ENCODE measurements at regions not wholly inside any gene's neighbourhood (a gene's known extent, or its start where the extent isn't known, plus 50 kb on each side); places are given as distances from the start of the nearest gene placed in this dataset.

DNA sequence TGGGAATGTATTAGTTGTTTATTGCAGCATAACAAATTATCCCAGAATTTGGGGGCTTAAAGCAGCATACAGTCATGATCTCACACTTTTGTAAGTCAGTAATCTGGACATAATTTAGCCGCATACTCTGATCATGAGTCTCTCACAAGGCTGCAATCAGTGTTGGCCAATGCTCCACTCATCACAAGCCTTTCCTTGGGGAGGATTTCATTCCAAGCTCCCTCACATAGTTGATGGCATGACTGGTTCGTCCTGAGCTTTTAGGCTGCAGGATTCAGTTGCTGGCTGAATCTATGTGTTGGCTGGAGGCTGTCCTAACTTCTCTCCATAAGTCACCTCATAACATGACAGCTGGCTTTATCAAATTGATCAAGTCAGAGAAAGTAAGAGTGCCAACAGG, 1568.6 kb upstream of the PCDH7 start:
- DNase-seq (ENCODE audit: extremely low spot score), result no peak
- TF ChIP-seq, protein P1, sequence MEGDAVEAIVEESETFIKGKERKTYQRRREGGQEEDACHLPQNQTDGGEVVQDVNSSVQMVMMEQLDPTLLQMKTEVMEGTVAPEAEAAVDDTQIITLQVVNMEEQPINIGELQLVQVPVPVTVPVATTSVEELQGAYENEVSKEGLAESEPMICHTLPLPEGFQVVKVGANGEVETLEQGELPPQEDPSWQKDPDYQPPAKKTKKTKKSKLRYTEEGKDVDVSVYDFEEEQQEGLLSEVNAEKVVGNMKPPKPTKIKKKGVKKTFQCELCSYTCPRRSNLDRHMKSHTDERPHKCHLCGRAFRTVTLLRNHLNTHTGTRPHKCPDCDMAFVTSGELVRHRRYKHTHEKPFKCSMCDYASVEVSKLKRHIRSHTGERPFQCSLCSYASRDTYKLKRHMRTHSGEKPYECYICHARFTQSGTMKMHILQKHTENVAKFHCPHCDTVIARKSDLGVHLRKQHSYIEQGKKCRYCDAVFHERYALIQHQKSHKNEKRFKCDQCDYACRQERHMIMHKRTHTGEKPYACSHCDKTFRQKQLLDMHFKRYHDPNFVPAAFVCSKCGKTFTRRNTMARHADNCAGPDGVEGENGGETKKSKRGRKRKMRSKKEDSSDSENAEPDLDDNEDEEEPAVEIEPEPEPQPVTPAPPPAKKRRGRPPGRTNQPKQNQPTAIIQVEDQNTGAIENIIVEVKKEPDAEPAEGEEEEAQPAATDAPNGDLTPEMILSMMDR (IDR thresholded peaks at IDR 0.05; ENCODE audit: control extremely low read depth, extremely low read depth, low read depth, missing control alignments), result no peak
- CTCF ChIA-PET, result no interaction called here
- POLR2A ChIA-PET, result no interaction called here

DNA sequence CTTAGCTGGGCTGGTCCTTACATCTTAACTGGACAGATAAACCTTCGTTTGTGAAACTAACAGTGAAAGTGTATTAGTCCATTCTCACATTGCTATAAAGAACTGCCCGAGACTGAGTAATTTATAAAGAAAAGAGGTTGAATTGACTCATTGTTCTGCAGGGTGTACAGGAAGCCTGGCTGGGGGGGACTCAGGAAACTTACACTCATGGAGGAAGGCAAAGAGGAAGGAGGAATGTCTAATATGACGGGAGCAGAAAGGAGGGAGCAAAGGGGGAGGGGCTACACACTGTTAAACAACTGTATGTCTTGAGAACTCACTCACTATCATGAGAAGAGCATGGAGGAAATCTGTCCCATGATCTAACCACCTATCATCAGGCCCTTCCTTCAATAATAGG, 1566.5 kb upstream of the PCDH7 start:
- TF ChIP-seq, protein P1 (IDR thresholded peaks at IDR 0.05; ENCODE audit: control extremely low read depth, extremely low read depth, low read depth, missing control alignments), result no peak
- DNase-seq (ENCODE audit: extremely low spot score), result no peak
- ChIA-PET CTCF (interaction anchor here (1.7 kb wide), 1 partner anchor 13 kb away, joined by 3 read pairs; no protein-coding TSS in a partner anchor), POLR2A (no interaction called here)

DNA sequence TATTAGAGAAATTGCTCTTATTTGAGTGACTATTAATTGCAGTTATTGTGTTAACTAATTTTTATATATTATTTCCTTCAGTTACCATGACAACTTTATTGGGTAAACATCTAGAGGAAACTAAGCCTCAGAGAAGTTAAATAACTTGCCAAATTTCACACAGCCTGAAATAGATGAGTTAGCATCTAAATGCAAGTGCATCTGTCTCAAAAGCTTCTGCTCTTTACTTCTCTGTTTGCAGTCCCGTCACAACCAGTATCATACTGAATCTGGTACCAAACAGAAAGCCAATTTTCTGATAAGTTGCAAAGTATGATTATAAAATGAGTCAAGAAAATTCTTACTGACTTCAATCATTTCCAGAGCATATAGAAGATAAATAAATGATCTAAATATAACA, 1544.9 kb upstream of the PCDH7 start:
- POLR2A ChIA-PET, result no interaction called here
- DNase-seq (ENCODE audit: extremely low spot score), result no peak
- CTCF ChIA-PET, result no interaction called here
- TF ChIP-seq, protein P1 (IDR thresholded peaks at IDR 0.05; ENCODE audit: control extremely low read depth, extremely low read depth, low read depth, missing control alignments), result no peak

DNA sequence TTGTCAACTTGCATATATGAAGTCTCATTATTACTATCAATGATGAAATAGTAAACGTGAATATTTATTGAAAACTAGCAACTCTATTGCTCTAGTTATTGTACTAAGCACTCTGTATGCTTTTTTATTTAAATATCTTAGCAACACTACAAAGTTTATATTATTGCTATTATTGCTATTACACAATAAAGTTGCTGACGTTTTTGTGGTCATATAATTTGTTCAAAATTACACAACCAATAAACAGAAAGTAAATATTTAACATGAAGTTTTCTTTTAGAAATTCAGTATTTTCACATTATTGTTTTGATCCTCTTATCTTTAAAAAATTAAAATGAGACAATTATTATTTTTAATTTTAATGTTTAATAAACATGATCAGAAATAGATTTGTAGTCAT, 1521.1 kb upstream of the PCDH7 start:
- CTCF ChIA-PET, result no interaction called here

DNA sequence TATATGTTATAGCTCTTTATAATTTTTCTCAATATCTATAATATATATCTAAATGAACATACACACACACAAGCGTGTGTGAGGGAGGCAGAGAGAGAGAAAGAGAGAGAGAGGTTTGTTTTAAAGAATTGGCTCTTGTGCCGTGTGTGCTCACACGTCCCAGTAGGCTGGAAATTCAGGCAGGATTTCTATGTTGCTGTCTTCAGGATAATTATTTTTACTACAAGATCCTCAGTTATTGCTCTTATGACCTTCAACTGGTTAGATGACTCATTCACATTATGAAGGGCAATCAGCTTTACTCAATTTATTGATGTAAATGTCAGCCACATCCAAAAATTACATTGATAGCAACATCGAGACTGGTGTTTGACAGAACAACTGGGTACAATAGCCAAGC, 1520.7 kb upstream of the PCDH7 start:
- TF ChIP-seq, protein P1 (IDR thresholded peaks at IDR 0.05; ENCODE audit: control extremely low read depth, extremely low read depth, low read depth, missing control alignments), result no peak
- no peak for DNase-seq (ENCODE audit: extremely low spot score)
- ChIA-PET POLR2A (no interaction called here), CTCF (no interaction called here)

More for the DNA sequence above, 1521.1 kb upstream of the PCDH7 start:
- TF ChIP-seq, protein P1 (IDR thresholded peaks at IDR 0.05; ENCODE audit: control extremely low read depth, extremely low read depth, low read depth, missing control alignments), result no peak
- no peak for DNase-seq (ENCODE audit: extremely low spot score)
- POLR2A ChIA-PET, result no interaction called here

DNA sequence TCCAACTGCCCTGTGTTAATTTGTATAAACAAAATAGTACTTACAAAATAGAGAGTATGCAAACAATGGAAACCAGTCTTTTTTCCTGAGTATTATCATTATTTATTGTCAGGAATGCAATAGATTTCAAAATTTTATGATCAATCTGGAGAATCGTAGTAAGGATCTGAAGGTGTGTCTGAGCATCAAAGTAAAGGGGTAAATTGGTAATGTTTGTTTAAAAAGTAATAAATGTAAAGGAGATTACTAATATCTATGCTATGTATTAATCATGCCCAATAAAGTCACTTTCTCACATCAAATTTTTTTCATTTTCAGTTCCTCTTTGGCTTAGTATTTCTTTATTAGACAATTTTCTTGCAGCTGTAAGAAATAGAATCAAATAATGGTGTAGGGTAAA, 1507.1 kb upstream of the PCDH7 start:
- CTCF ChIA-PET, result no interaction called here
- TF ChIP-seq, protein P1 (IDR thresholded peaks at IDR 0.05; ENCODE audit: control extremely low read depth, extremely low read depth, low read depth, missing control alignments), result no peak
- POLR2A ChIA-PET, result no interaction called here
- DNase-seq (ENCODE audit: extremely low spot score), result no peak

DNA sequence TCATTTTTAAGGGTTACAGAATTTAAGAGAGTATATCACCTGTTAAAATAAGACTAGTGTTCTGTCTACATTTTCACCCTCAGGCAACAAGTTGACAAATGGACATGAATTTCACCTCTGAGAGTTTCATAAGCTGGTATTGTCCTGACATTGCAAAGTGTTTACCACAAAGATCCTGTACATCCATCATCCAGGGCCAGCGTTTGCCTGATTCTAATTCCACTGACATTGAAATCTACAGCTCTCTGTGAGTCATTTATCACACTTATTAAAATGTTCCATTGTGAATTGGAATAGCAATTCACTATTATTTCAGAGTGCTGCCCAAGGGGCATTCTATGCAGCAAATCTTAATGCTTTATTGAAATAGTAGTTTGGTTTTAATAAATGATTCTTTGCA, 1499.4 kb upstream of the PCDH7 start:
- CTCF ChIA-PET, result no interaction called here
- no peak for DNase-seq (ENCODE audit: extremely low spot score)

More for the DNA sequence above, 1499.4 kb upstream of the PCDH7 start:
- TF ChIP-seq, protein P1 (IDR thresholded peaks at IDR 0.05; ENCODE audit: control extremely low read depth, extremely low read depth, low read depth, missing control alignments), result no peak
- POLR2A ChIA-PET, result no interaction called here
